GM23338 (cell line): ENCODE measurements at regions not wholly inside any gene's neighbourhood (a gene's known extent, or its start where the extent isn't known, plus 50 kb on each side); places are given as distances from the start of the nearest gene placed in this dataset.
A peak's percentile ranks its signal among the peaks of the same experiment; 100 is the strongest.

ENCODE experiments used
- ATAC-seq: fragments of 200-7000 bp; cut with Tn5 transposase; 3 replicates; pipeline ENCODE4 v1.9.1; 2020
- DNase-seq: peaks from one replicate; pipeline ENCODE4 v3.0.0-alpha.2; 2015; ENCODE audit warnings: low spot score
- H2AFZ ChIP-seq: fragments of 200-600 bp; sonication (generic); 2 replicates; pipeline ENCODE4 v1.8.0; 2016; ENCODE audit warnings: antibody characterized with exemption, mild to moderate bottlenecking, moderate library complexity
- H3F3A ChIP-seq: fragments of 200-600 bp; sonication (generic); replicated peaks from 2 replicates; pipeline ENCODE4 v1.8.0; 2017; ENCODE audit warnings: antibody characterized with exemption, mixed run types, low read depth
- H3K27ac ChIP-seq: fragments of 200-600 bp; sonication (generic); 2 replicates; pipeline ENCODE4 v1.6.1; 2016; ENCODE audit warnings: low read depth
- H3K27me3 ChIP-seq: fragments of 200-600 bp; sonication (generic); 2 replicates; pipeline ENCODE4 v1.8.0; 2016; ENCODE audit warnings: mild to moderate bottlenecking, mixed run types, moderate library complexity; ENCODE audit not compliant: insufficient read depth
- H3K36me3 ChIP-seq: fragments of 200-600 bp; sonication (generic); 2 replicates; pipeline ENCODE4 v1.8.0; 2016; ENCODE audit warnings: mild to moderate bottlenecking; ENCODE audit not compliant: insufficient read depth
- H3K4me1 ChIP-seq: fragments of 200-600 bp; sonication (generic); 2 replicates; pipeline ENCODE4 v1.8.0; 2016; ENCODE audit warnings: mild to moderate bottlenecking, moderate library complexity; ENCODE audit not compliant: insufficient read depth
- H3K4me2 ChIP-seq: fragments of 200-600 bp; sonication (generic); 2 replicates; pipeline ENCODE4 v1.7.1; 2017; ENCODE audit warnings: mixed run types
- H3K4me3 ChIP-seq: fragments of 200-600 bp; sonication (generic); 2 replicates; pipeline ENCODE4 v1.6.1; 2016; ENCODE audit warnings: mixed run types
- H3K79me2 ChIP-seq: fragments of 200-600 bp; sonication (generic); replicated peaks from 2 replicates; pipeline ENCODE4 v1.8.0; 2017; ENCODE audit warnings: mild to moderate bottlenecking; ENCODE audit not compliant: insufficient read depth
- H3K9me2 ChIP-seq: fragments of 200-600 bp; sonication (generic); 2 replicates; pipeline ENCODE4 v1.8.0; 2017; ENCODE audit not compliant: insufficient read depth
- H4K20me1 ChIP-seq: fragments of 200-600 bp; sonication (generic); replicated peaks from 2 replicates; pipeline ENCODE4 v1.8.0; 2017; ENCODE audit warnings: mild to moderate bottlenecking; ENCODE audit not compliant: insufficient read depth
- H3K27ac Mint-ChIP-seq: 2 replicates; pipeline ENCODE4 v1.8.0; 2020; ENCODE audit warnings: inconsistent platforms, mild to moderate bottlenecking, moderate library complexity, mixed read lengths
- H3K27me3 Mint-ChIP-seq: 3 replicates; pipeline ENCODE4 v1.8.0; 2022; ENCODE audit warnings: low read depth, mild to moderate bottlenecking, moderate library complexity, mixed read lengths, inconsistent platforms; ENCODE audit not compliant: insufficient read depth, poor library complexity
- H3K36me3 Mint-ChIP-seq: 3 replicates; pipeline ENCODE4 v1.8.0; 2021; ENCODE audit warnings: low read depth, mild to moderate bottlenecking, inconsistent platforms, moderate library complexity, mixed read lengths
- H3K4me1 Mint-ChIP-seq: 3 replicates; pipeline ENCODE4 v1.8.0; 2020; ENCODE audit warnings: mild to moderate bottlenecking, inconsistent platforms, mixed read lengths
- H3K4me3 Mint-ChIP-seq: 3 replicates; pipeline ENCODE4 v1.8.0; 2021; ENCODE audit warnings: moderate library complexity, mild to moderate bottlenecking, inconsistent platforms, mixed read lengths
- H3K9me3 Mint-ChIP-seq: 3 replicates; pipeline ENCODE4 v1.8.0; 2020; ENCODE audit warnings: moderate library complexity, mild to moderate bottlenecking, inconsistent platforms, mixed read lengths
- CREB1 ChIP-seq: fragments of 250-450 bp; sonication (Bioruptor Pico); IDR thresholded peaks from 2 replicates; pipeline ENCODE4 v1.5.0; 2020; ENCODE audit warnings: low read depth, mild to moderate bottlenecking, moderate library complexity
- EZH2 ChIP-seq: fragments of 200-600 bp; sonication (generic); IDR thresholded peaks from one replicate; pipeline ENCODE4 v1.8.0; 2017; ENCODE audit warnings: antibody characterized with exemption, mild to moderate bottlenecking, low read depth; ENCODE audit not compliant: unreplicated experiment
- JUNB ChIP-seq: IDR thresholded peaks from one replicate; pipeline ENCODE4 v1.6.1; 2016; ENCODE audit warnings: antibody characterized with exemption; ENCODE audit not compliant: unreplicated experiment
- NANOG ChIP-seq: IDR thresholded peaks from 2 replicates; pipeline ENCODE4 v1.6.1; 2016; ENCODE audit warnings: antibody characterized with exemption, borderline replicate concordance
- REST ChIP-seq: IDR thresholded peaks from one replicate; pipeline ENCODE4 v1.6.1; 2018; ENCODE audit warnings: antibody characterized with exemption; ENCODE audit not compliant: unreplicated experiment
- STAT1 ChIP-seq: IDR thresholded peaks from one replicate; pipeline ENCODE4 v1.6.1; 2016; ENCODE audit warnings: antibody characterized with exemption; ENCODE audit not compliant: unreplicated experiment
- ZNF114 ChIP-seq: fragments of 250-450 bp; sonication (Bioruptor Pico); IDR thresholded peaks from 2 replicates; pipeline ENCODE4 v1.5.0; 2020; ENCODE audit warnings: mild to moderate bottlenecking, moderate library complexity
- ZNF331 ChIP-seq: fragments of 250-450 bp; sonication (Bioruptor Pico); IDR thresholded peaks from 2 replicates; pipeline ENCODE4 v1.5.0; 2020; ENCODE audit warnings: low read depth, mild to moderate bottlenecking, moderate library complexity
- ZNF462 ChIP-seq: fragments of 250-450 bp; sonication (Bioruptor Pico); IDR thresholded peaks from 2 replicates; pipeline ENCODE4 v1.5.0; 2020; ENCODE audit warnings: mild to moderate bottlenecking, moderate library complexity

- H3K27me3 ChIP-seq = no peaks in the 10 kb centered on the region
- H3K79me2 ChIP-seq = no peaks in the 10 kb centered on the region
- H3K9me2 ChIP-seq = peaks cover 4% of the 10 kb centered on the region; the same call in 1 of the 2 replicates
- no peaks in the 10 kb centered on the region for H3K4me1 ChIP-seq
- H3F3A ChIP-seq = no peaks in the 10 kb centered on the region
- no peak for ATAC-seq
- Mint-ChIP-seq H3K27ac (no peak overlapping the region), H3K4me1 (no peaks in the 10 kb centered on the region), H3K4me3 (no peak overlapping the region), H3K27me3 (peaks cover 1% of the 10 kb centered on the region), H3K36me3 (peaks cover 3% of the 10 kb centered on the region; the same call in 1 of the 3 replicates), H3K9me3 (peaks cover 5% of the 10 kb centered on the region; the same call in 2 of the 3 replicates)
- H3K27ac ChIP-seq = no peak overlapping the region
- no peak overlapping the region for H3K4me3 ChIP-seq
- no peaks in the 10 kb centered on the region for H4K20me1 ChIP-seq
- H2AFZ ChIP-seq = peak overlapping the region; percentile 34; the same call in 1 of the 2 replicates
- TF ChIP-seq CREB1 (no peak), ZNF114 (CRISPR knock-in tag) (no peak), ZNF331 (no peak), STAT1 (no peak)
- no peak overlapping the region for H3K4me2 ChIP-seq
- no peaks in the 10 kb centered on the region for H3K36me3 ChIP-seq
- DNase-seq = no peak
Observed at GRCh38 chr4:19776021-19776459, 475.7 kb upstream of the SLIT2 start.

- no peak overlapping the region for H3K4me3 ChIP-seq
- H3K9me2 ChIP-seq = no peaks in the 10 kb centered on the region; the same call in 1 of the 2 replicates
- peaks cover 1% of the 10 kb centered on the region for H3K27me3 Mint-ChIP-seq
- H3K36me3 ChIP-seq = no peaks in the 10 kb centered on the region
- peaks cover 4% of the 10 kb centered on the region; the same call in 1 of the 3 replicates for H3K36me3 Mint-ChIP-seq
- H3F3A ChIP-seq = no peaks in the 10 kb centered on the region
- H3K4me1 ChIP-seq = no peaks in the 10 kb centered on the region
- no peaks in the 10 kb centered on the region for H3K79me2 ChIP-seq
- no peak for TF ChIP-seq EZH2
- no peak for TF ChIP-seq REST
- TF ChIP-seq NANOG = no peak
- no peak for TF ChIP-seq STAT1
- no peak for TF ChIP-seq ZNF462 (CRISPR knock-in tag)
- TF ChIP-seq JUNB = no peak
- H3K27ac Mint-ChIP-seq = no peak overlapping the region
- H3K4me2 ChIP-seq = no peak overlapping the region
- H3K9me3 Mint-ChIP-seq = peaks cover 8% of the 10 kb centered on the region; the same call in 2 of the 3 replicates
- no peak overlapping the region for H3K4me3 Mint-ChIP-seq
- H3K27ac ChIP-seq = no peak overlapping the region
- DNase-seq = no peak
- H4K20me1 ChIP-seq = no peaks in the 10 kb centered on the region
- H3K4me1 Mint-ChIP-seq = no peaks in the 10 kb centered on the region
- no peak for ATAC-seq
- H2AFZ ChIP-seq = no peak overlapping the region
- no peaks in the 10 kb centered on the region for H3K27me3 ChIP-seq
Observed at GRCh38 chr4:19774690-19775256, 476.9 kb upstream of the SLIT2 start.
